IMR-90 (cell line): ENCODE measurements at regions not wholly inside any gene's neighbourhood (a gene's known extent, or its start where the extent isn't known, plus 50 kb on each side); places are given as distances from the start of the nearest gene placed in this dataset.

ENCODE experiments used
- ATAC-seq: fragments of 200-7000 bp; cut with Tn5 transposase; 2 replicates; pipeline ENCODE4 v1.9.1; 2020; ENCODE audit warnings: low read depth, mild to moderate bottlenecking, moderate library complexity
- BruUV-seq: library from RNA; stranded (reverse); fragments of 400-500 nt; replicated peaks from 2 replicates; lab custom pipeline; 2021; lab: Mats Ljungman, UMichigan
- CTCF ChIA-PET: fragments of 300-600 bp; formaldehyde crosslinking; extraction: SDS; loops from one replicate; lab custom pipeline; 2021; ENCODE audit warnings: antibody characterized with exemption; lab: Yijun Ruan, JAX
- POLR2A ChIA-PET: fragments of 300-600 bp; sonication (Branson Sonifier 250); formaldehyde crosslinking; loops from one replicate; lab custom pipeline; 2022; ENCODE audit warnings: antibody characterized with exemption; ENCODE audit not compliant: unreplicated experiment; lab: Charles Lee
- DNase-seq: peaks from one replicate; pipeline ENCODE4 v3.0.0; 2013
- H2AFZ ChIP-seq: replicated peaks from 2 replicates; pipeline ENCODE3; 2013; ENCODE audit warnings: low read length, mild to moderate bottlenecking; ENCODE audit not compliant: poor library complexity
- H2AK5ac ChIP-seq: 2 replicates; pipeline ENCODE4 v1.6.1; 2013; ENCODE audit warnings: low read depth, low read length, inconsistent platforms
- H2AK9ac ChIP-seq: replicated peaks from 2 replicates; pipeline ENCODE3; 2013; ENCODE audit warnings: mild to moderate bottlenecking, low read depth, low read length, moderate library complexity; ENCODE audit not compliant: poor library complexity
- H2BK120ac ChIP-seq: 2 replicates; pipeline ENCODE4 v1.6.1; 2013; ENCODE audit warnings: low read depth, low read length, inconsistent platforms
- H2BK15ac ChIP-seq: 3 replicates; pipeline ENCODE4 v1.6.1; 2013; ENCODE audit warnings: low read depth, low read length, inconsistent platforms
- H2BK20ac ChIP-seq: 2 replicates; pipeline ENCODE4 v1.6.1; 2013; ENCODE audit warnings: low read depth, mild to moderate bottlenecking, inconsistent platforms, low read length, moderate library complexity
- H2BK5ac ChIP-seq: 2 replicates; pipeline ENCODE4 v1.6.1; 2013; ENCODE audit warnings: mild to moderate bottlenecking, low read depth, low read length, inconsistent platforms; ENCODE audit not compliant: poor library complexity, severe bottlenecking
- H3K14ac ChIP-seq: replicated peaks from 2 replicates; pipeline ENCODE4 v1.6.1; 2013; ENCODE audit warnings: low read depth, low read length, inconsistent platforms
- H3K18ac ChIP-seq: 2 replicates; pipeline ENCODE4 v1.6.1; 2013; ENCODE audit warnings: low read depth, low read length, control low read depth
- H3K23ac ChIP-seq: 2 replicates; pipeline ENCODE4 v1.6.1; 2013; ENCODE audit warnings: low read depth, low read length, inconsistent platforms
- H3K27ac ChIP-seq: 2 replicates; pipeline ENCODE4 v1.5.1; 2013; ENCODE audit warnings: mild to moderate bottlenecking, control low read depth, low read length; ENCODE audit not compliant: insufficient read depth
- H3K27me3 ChIP-seq: 2 replicates; pipeline ENCODE4 v1.6.1; 2013; ENCODE audit warnings: low read length; ENCODE audit not compliant: control insufficient read depth, insufficient read depth
- H3K36me3 ChIP-seq: 2 replicates; pipeline ENCODE4 v1.6.1; 2013; ENCODE audit warnings: low read length, mixed read lengths; ENCODE audit not compliant: control insufficient read depth, insufficient read depth
- H3K4ac ChIP-seq: 2 replicates; pipeline ENCODE4 v1.6.1; 2013; ENCODE audit warnings: low read depth, low read length, inconsistent platforms
- H3K4me1 ChIP-seq: 2 replicates; pipeline ENCODE4 v1.6.1; 2013; ENCODE audit warnings: low read length, mixed read lengths; ENCODE audit not compliant: control insufficient read depth, insufficient read depth
- H3K4me2 ChIP-seq: 2 replicates; pipeline ENCODE4 v1.6.1; 2013; ENCODE audit warnings: low read depth, mild to moderate bottlenecking, control low read depth, low read length, moderate library complexity
- H3K4me3 ChIP-seq: 2 replicates; pipeline ENCODE4 v1.5.1; 2013; ENCODE audit warnings: low read depth, mild to moderate bottlenecking, control low read depth, low read length, moderate library complexity; ENCODE audit not compliant: insufficient read depth
- H3K56ac ChIP-seq: 2 replicates; pipeline ENCODE4 v1.6.1; 2013; ENCODE audit warnings: low read length, inconsistent platforms; ENCODE audit not compliant: insufficient read depth; ENCODE audit errors: extremely low read depth
- H3K79me1 ChIP-seq, 2 experiments: 2 replicates each; pipeline ENCODE4 v1.6.1; 2013; ENCODE audit warnings: low read length in 2 of 2, inconsistent platforms in 1 of 2, low read depth in 1 of 2
- H3K9ac ChIP-seq: 2 replicates; pipeline ENCODE4 v1.6.1; 2013; ENCODE audit warnings: low read depth, low read length, control low read depth
- H3K9me1 ChIP-seq: 2 replicates; pipeline ENCODE4 v1.6.1; 2013; ENCODE audit warnings: low read length, inconsistent platforms; ENCODE audit not compliant: insufficient read depth
- H3K9me3 ChIP-seq: 2 replicates; pipeline ENCODE4 v1.6.1; 2013; ENCODE audit warnings: low read length; ENCODE audit not compliant: control insufficient read depth, insufficient read depth
- H4K20me1 ChIP-seq: 2 replicates; pipeline ENCODE4 v1.6.1; 2013; ENCODE audit warnings: low read length, inconsistent platforms; ENCODE audit not compliant: insufficient read depth
- H4K5ac ChIP-seq: 2 replicates; pipeline ENCODE4 v1.6.1; 2013; ENCODE audit warnings: mild to moderate bottlenecking, low read depth, low read length, control low read depth
- H4K8ac ChIP-seq, 2 experiments: 2 replicates each; pipeline ENCODE4 v1.6.1; 2013; ENCODE audit warnings: low read depth in 2 of 2, low read length in 2 of 2, control low read depth in 1 of 2, inconsistent platforms in 1 of 2
- H4K91ac ChIP-seq: 2 replicates; pipeline ENCODE4 v1.6.1; 2013; ENCODE audit warnings: low read depth, low read length, inconsistent platforms; ENCODE audit not compliant: insufficient read depth
- CHD1 ChIP-seq: IDR thresholded peaks from 2 replicates; pipeline ENCODE4 v1.6.1; 2012; ENCODE audit warnings: low read depth, low read length, improper control_type of control experiment
- MAFK ChIP-seq: IDR thresholded peaks from 2 replicates; pipeline ENCODE4 v1.6.1; 2012; ENCODE audit warnings: low read depth, low read length, improper control_type of control experiment
- RAD21 ChIP-seq: IDR thresholded peaks from 2 replicates; pipeline ENCODE4 v1.6.1; 2012; ENCODE audit warnings: low read length, improper control_type of control experiment
- WGBS, 2 experiments: methylation state at CpG; one replicate each; pipeline versions ENCODE4 v1.1.5 to v1.1.7; 2013; ENCODE audit warnings: missing lambda C conversion rate in 2 of 2; ENCODE audit not compliant: insufficient read length in 1 of 2; ENCODE audit errors: extremely low coverage in 2 of 2; 5-methylcytosine and 5-hydroxymethylcytosine counted together
- dilution Hi-C: fragments of 300-500 bp; cut with HindIII; formaldehyde crosslinking; loops from one replicate; pipeline ENCODE4 v1.14.3; 2018; ENCODE audit warnings: low sequenced_read_pairs; ENCODE audit not compliant: unreplicated experiment
- in situ Hi-C: fragments of 300-500 bp; cut with MboI; formaldehyde crosslinking; loops from 3 replicates; pipeline ENCODE4 v1.14.3; 2019; ENCODE audit warnings: low sequenced_read_pairs, inconsistent platforms, mixed read lengths
- intact Hi-C: fragments of 100-400 bp; cut with micrococcal nuclease; formaldehyde crosslinking; loops from 2 replicates; pipeline ENCODE4 v1.10.0; 2022

- no peak overlapping the region for H3K56ac ChIP-seq
- ChIA-PET POLR2A (no interaction called here), CTCF (no interaction called here)
- no peak overlapping the region for H2BK15ac ChIP-seq
- no peak overlapping the region for H3K9ac ChIP-seq
- no peaks in the 10 kb centered on the region for H3K4me1 ChIP-seq
- ATAC-seq (no peak), DNase-seq (no peak)
- H3K23ac ChIP-seq = no peak overlapping the region
- intact Hi-C loops (no loop called here), dilution Hi-C loops (no loop called here), in situ Hi-C loops (no loop called here)
- no peaks in the 10 kb centered on the region for H3K9me3 ChIP-seq
- H4K91ac ChIP-seq = no peak overlapping the region
- no peak overlapping the region for H3K4me2 ChIP-seq
- no peak overlapping the region for H2BK5ac ChIP-seq
- no peak overlapping the region for H3K18ac ChIP-seq
- H3K4ac ChIP-seq = no peak overlapping the region
- no peak overlapping the region for H3K27ac ChIP-seq
- H3K9me1 ChIP-seq = no peaks in the 10 kb centered on the region
- TF ChIP-seq RAD21 (no peak), CHD1 (no peak), MAFK (no peak)
- BruUV-seq = no TSS peak
- H3K27me3 ChIP-seq = no peaks in the 10 kb centered on the region
- no peak overlapping the region for H4K5ac ChIP-seq
- no peak overlapping the region for H2AFZ ChIP-seq
- H2AK5ac ChIP-seq = no peak overlapping the region
- H3K36me3 ChIP-seq = no peaks in the 10 kb centered on the region
- no peak overlapping the region for H2BK20ac ChIP-seq
- no peak overlapping the region for H2BK120ac ChIP-seq
- H4K20me1 ChIP-seq = no peaks in the 10 kb centered on the region
- no peak overlapping the region for H3K14ac ChIP-seq
- H4K8ac ChIP-seq = no peak overlapping the region
- WGBS, 2 experiments = no CpG with 5 or more reads among the region's 6 CpGs
- no peak overlapping the region for H2AK9ac ChIP-seq
- no peaks in the 10 kb centered on the region for H3K79me1 ChIP-seq
- no peak overlapping the region for H3K4me3 ChIP-seq
Observed at GRCh38 chr4:82099928-82100579, 273.7 kb downstream of the HNRNPD start.
